ENCODE measurements at regions not wholly inside any gene's neighbourhood (a gene's known extent, or its start where the extent isn't known, plus 50 kb on each side); places are given as distances from the start of the nearest gene placed in this dataset.

DNA sequence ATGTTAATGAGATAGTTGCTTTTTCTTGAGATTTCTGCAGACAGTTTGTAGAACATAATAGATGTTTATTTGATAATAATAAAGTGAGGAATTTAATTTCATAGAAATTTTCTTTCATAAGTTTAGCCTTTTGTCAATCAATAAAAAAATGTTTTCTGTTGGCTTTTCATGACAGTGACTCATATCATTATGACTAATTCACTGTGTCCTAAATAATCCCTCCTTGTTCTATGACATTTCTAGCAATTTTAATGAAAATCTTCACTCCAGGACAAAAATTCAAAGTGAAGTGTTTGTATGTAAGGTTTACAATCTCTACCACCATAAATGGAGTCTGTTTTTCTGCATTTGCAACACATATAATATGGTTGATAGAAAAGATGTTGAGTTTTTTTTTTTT is 109.9 kb downstream of the UTRN start:
- Mint-ChIP-seq H3K9me3 (ENCODE audit: unreplicated experiment) (no peaks in the 10 kb centered on the region), H3K4me1 (ENCODE audit: unreplicated experiment) (no peaks in the 10 kb centered on the region), H3K27ac (ENCODE audit: unreplicated experiment) (no peak overlapping the region), H3K36me3 (ENCODE audit: low read depth, unreplicated experiment) (peaks cover 30% of the 10 kb centered on the region), H3K4me3 (ENCODE audit: unreplicated experiment) (no peak overlapping the region), H3K27me3 (ENCODE audit: unreplicated experiment) (no peaks in the 10 kb centered on the region)
- DNase-seq (ENCODE audit: low spot score), result no peak
- TF ChIP-seq, protein P1, sequence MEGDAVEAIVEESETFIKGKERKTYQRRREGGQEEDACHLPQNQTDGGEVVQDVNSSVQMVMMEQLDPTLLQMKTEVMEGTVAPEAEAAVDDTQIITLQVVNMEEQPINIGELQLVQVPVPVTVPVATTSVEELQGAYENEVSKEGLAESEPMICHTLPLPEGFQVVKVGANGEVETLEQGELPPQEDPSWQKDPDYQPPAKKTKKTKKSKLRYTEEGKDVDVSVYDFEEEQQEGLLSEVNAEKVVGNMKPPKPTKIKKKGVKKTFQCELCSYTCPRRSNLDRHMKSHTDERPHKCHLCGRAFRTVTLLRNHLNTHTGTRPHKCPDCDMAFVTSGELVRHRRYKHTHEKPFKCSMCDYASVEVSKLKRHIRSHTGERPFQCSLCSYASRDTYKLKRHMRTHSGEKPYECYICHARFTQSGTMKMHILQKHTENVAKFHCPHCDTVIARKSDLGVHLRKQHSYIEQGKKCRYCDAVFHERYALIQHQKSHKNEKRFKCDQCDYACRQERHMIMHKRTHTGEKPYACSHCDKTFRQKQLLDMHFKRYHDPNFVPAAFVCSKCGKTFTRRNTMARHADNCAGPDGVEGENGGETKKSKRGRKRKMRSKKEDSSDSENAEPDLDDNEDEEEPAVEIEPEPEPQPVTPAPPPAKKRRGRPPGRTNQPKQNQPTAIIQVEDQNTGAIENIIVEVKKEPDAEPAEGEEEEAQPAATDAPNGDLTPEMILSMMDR (IDR thresholded peaks at IDR 0.05; ENCODE audit: unreplicated experiment), result no peak

DNA sequence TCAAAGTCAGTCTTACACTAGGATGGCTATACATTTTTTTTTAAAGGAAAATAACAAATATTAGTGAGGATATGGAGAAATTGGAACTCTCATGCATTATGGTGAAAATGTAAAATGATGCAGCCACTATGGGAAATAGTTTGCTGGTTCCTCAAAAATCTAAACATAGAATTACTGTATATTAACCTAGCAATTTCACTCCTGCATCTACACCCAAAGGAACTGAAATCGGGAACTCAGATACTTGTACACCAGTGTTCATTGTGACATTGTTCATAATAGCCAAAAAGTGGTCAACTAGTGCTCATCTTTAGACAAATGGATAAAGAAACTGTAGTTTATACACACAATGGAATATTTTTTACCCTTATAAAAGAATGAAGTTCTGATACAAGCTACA is 110.7 kb downstream of the UTRN start:
- peaks cover 23% of the 10 kb centered on the region for H3K36me3 Mint-ChIP-seq (ENCODE audit: low read depth, unreplicated experiment)
- TF ChIP-seq, protein P1 (IDR thresholded peaks at IDR 0.05; ENCODE audit: unreplicated experiment), result no peak
- no peak overlapping the region for H3K27ac Mint-ChIP-seq (ENCODE audit: unreplicated experiment)
- H3K4me3 Mint-ChIP-seq (ENCODE audit: unreplicated experiment), result no peak overlapping the region
- H3K4me1 Mint-ChIP-seq (ENCODE audit: unreplicated experiment), result no peaks in the 10 kb centered on the region
- DNase-seq (ENCODE audit: low spot score), result no peak
- H3K27me3 Mint-ChIP-seq (ENCODE audit: unreplicated experiment), result no peaks in the 10 kb centered on the region
- no peaks in the 10 kb centered on the region for H3K9me3 Mint-ChIP-seq (ENCODE audit: unreplicated experiment)

DNA sequence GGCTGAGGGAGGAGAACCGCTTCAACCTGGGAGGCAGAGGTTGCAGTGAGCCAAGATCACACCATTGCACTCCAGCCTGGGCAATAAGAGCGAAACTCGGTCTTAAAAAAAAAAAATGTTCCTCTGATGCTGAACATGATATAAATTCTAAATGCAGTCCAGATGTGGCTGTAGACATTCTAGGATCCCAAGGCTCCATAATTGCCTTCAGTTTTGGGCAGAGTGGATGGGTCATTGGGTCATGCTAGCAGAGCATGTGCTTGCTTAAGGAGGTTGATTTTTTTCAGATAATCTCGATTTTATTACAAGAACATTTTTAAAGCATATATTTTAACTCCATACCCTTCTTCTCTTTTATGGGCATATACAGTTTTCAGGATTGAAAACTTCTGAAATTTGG is 112.0 kb downstream of the UTRN start:
- Mint-ChIP-seq H3K4me1 (ENCODE audit: unreplicated experiment) (no peaks in the 10 kb centered on the region), H3K9me3 (ENCODE audit: unreplicated experiment) (no peaks in the 10 kb centered on the region), H3K27me3 (ENCODE audit: unreplicated experiment) (no peaks in the 10 kb centered on the region), H3K27ac (ENCODE audit: unreplicated experiment) (no peak overlapping the region), H3K4me3 (ENCODE audit: unreplicated experiment) (no peak overlapping the region), H3K36me3 (ENCODE audit: low read depth, unreplicated experiment) (peaks cover 28% of the 10 kb centered on the region)
- DNase-seq (ENCODE audit: low spot score), result no peak
- TF ChIP-seq, protein P1 (IDR thresholded peaks at IDR 0.05; ENCODE audit: unreplicated experiment), result no peak

DNA sequence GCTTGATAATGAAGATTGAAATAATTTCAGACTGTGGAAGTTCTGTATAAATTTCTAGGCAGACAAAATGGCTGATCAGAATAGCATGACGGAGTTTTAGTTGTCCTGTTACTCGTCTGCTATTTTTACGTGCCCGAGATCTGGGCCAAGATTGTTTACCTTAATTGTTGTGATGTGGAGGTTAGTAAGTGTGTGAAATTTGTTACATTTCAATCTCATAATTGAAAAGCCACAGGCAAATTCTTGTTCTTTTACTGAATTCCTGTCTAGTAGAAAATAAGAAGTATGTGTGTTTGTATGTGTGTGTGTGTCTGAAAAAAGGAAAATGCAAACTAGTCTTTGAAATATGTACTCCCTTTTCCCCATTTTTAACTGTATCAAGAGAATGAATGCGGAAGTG is 115.2 kb downstream of the UTRN start:
- H3K27ac Mint-ChIP-seq (ENCODE audit: unreplicated experiment), result peak overlapping the region; percentile 32
- no peaks in the 10 kb centered on the region for H3K27me3 Mint-ChIP-seq (ENCODE audit: unreplicated experiment)
- H3K9me3 Mint-ChIP-seq (ENCODE audit: unreplicated experiment), result no peaks in the 10 kb centered on the region
- peaks cover 24% of the 10 kb centered on the region for H3K4me1 Mint-ChIP-seq (ENCODE audit: unreplicated experiment)
- TF ChIP-seq, protein P1 (IDR thresholded peaks at IDR 0.05; ENCODE audit: unreplicated experiment), result no peak
- peaks cover 28% of the 10 kb centered on the region for H3K36me3 Mint-ChIP-seq (ENCODE audit: low read depth, unreplicated experiment)
- no peak for DNase-seq (ENCODE audit: low spot score)
- no peak overlapping the region for H3K4me3 Mint-ChIP-seq (ENCODE audit: unreplicated experiment)

DNA sequence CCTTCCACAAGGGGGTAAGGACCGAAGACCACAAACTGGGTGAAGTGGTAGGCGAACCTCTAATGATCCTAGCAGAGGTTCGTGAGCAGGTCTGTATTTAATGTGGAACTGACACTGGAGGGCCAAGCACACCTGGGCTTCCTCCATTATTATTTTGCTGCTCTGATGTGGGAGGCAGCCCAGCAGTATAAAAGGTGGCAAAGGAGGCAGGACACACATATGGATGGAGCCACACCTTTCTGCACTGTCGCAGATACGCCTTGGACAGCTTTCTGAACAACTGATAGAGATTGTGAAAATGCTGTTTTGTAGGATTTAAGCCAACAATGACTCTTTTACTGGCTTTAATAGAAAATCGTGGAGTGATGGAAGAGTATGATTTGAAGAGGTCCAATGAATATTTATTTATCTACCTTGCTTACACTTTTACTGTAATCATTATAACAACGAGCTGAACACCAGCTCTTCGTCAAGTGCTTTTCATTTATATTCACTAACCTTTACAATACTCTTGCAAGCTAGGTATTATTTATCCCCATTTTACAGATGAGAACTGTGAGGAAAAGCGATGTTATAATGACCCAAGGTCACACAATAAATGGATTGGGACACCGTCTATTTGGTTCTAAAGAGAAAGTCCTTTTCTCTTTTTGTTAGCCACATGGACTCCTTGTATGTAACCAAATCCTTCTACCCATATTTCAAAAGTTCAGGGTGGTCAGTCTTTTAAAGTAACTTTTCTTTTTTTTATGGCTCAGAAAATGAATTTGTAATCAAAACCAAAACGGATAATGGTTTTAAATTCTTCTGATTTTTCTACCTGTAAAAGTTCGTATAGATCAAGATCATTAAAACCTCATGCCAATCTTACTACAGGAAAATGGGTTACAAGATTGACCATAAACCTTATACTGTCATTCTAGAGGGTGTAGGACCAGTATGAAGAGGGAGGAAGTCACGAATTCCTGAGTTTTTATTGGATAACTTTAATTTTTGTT is 116.9 kb downstream of the UTRN start:
- TF ChIP-seq, protein P1 (IDR thresholded peaks at IDR 0.05; ENCODE audit: unreplicated experiment), result no peak
- Mint-ChIP-seq H3K27me3 (ENCODE audit: unreplicated experiment) (no peaks in the 10 kb centered on the region), H3K36me3 (ENCODE audit: low read depth, unreplicated experiment) (peaks cover 21% of the 10 kb centered on the region), H3K4me3 (ENCODE audit: unreplicated experiment) (no peak overlapping the region), H3K4me1 (ENCODE audit: unreplicated experiment) (peaks cover 31% of the 10 kb centered on the region), H3K9me3 (ENCODE audit: unreplicated experiment) (no peaks in the 10 kb centered on the region), H3K27ac (ENCODE audit: unreplicated experiment) (no peak overlapping the region)
- DNase-seq (ENCODE audit: low spot score), result no peak

Measured in endothelial cell (in vitro differentiated cells).